T47D (cell line): ENCODE measurements at regions not wholly inside any gene's neighbourhood (a gene's known extent, or its start where the extent isn't known, plus 50 kb on each side); places are given as distances from the start of the nearest gene placed in this dataset.
A peak's percentile ranks its signal among the peaks of the same experiment; 100 is the strongest.
"Not testable (repeated sequence)": the region's sequence is repeated elsewhere in the genome, so short reads cannot be mapped to it uniquely, and the experiment has no call there.

Source experiments
- DNase-seq, 2 experiments: peaks; one replicate each; pipeline versions ENCODE4 v3.0.0 to v3.0.0-alpha.2; 2011 to 2012; ENCODE audit warnings: low read depth in 1 of 2, low spot score in 1 of 2
- JUND ChIP-seq: IDR thresholded peaks from 2 replicates; pipeline ENCODE4 v1.6.1; 2012; ENCODE audit warnings: low read depth
- in situ Hi-C: cut with HindIII; loops from 2 replicates; pipeline ENCODE4 v1.10.0; 2016; ENCODE audit warnings: low sequenced_read_pairs, low pct_unique_long_range_greater_than_20kb

DNA sequence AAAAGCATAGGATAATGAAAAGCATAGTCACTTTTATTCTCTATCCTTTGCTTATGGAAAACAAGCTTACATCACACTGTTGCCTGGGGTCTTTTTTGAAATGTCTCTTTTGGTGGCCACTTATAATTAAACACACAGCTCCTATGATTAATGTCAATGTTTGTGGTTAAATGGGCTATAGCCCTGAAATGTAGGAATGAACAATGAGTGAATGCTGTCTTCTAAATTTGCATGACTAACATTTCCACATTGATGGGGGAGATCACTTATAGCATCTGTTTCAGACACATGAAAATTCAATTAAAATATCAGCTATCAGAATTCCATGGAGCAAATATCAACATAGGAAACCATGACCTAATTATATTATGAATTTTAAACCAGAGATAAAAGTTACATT is 171.4 kb upstream of the FAT3 start:
- TF ChIP-seq JUND, result no peak
- DNase-seq, result no peak
- in situ Hi-C loops, result no loop called here

DNA sequence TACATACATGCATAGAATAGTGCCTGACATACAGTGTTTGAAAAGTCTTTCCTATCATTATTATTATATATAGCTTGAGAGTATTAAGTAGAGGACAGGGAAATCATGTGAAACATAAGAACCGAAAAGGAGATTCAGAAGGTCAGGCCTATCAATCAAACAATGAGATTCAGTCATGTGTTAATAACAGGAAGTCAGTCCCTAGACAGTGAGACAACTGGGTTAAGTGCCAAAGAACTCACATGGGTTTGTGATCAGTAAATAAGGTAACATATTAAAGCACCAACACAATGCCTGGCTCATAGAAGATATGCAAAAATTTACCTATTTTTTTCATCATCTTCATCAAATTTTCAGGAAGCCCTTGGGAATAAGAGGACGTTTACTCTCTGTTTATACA is 174.3 kb upstream of the FAT3 start:
- in situ Hi-C loops, result no loop called here
- no peak for TF ChIP-seq JUND
- no peak for DNase-seq

DNA sequence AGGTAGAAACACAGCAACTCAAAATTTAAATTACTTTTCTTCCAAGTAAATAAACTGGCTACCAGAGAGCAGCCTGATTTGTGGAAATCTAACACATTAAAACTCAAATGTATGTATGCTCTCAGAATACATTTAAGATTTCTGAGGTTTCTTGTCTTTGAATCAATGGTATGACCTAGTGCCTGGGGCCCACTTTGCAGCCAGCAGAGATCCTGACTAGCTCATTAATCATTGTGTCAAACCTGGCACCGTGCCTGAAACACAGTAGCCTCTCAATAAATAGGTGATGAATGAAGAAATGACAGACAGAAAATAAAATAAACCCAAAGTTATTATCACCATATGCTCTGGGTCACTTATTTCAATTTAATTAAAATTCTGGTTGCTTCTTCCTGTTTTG is 176.2 kb upstream of the FAT3 start:
- no peak for TF ChIP-seq JUND
- in situ Hi-C loops, result no loop called here
- peak in 1 of 2 experiments; percentile 48 for DNase-seq

DNA sequence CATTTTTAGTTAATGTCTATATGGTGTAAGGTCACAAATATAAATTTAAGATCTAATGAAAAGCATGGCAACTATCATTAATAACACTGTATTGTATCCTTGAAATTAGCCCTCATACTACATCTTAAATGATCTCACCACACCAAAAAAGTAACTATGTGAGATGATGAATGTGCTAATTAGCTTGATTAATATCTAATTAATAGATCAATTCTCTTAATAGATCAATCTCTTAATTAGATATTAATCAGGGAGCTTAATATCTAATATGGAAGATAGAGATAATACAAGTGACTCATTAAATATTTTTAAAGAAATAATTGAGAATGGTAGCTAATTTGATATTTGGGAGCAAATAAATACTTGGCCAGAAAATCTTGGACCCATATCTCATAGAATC is 178.5 kb upstream of the FAT3 start:
- TF ChIP-seq JUND, result no peak
- in situ Hi-C loops, result no loop called here
- no peak for DNase-seq

DNA sequence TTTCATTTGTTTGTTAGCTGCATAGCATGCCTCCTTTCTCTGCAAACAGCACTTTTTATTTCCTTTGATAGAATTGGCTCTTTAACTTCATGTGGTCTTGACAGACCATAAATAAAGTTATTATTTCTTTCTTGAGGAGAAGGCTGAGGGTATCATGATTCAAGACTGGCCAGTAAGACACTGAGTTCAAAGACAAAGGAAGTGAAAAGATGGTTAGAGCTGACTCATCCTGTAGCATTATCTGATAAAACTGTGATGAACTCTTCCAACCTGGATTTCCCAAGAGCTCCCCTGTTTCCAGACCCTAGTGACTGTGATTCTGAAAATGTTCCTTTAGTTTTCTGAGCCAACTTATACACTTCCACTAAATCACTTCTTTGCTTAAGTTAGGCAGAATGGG is 179.3 kb upstream of the FAT3 start:
- no peak for DNase-seq
- in situ Hi-C loops, result no loop called here
- TF ChIP-seq JUND, result no peak

DNA sequence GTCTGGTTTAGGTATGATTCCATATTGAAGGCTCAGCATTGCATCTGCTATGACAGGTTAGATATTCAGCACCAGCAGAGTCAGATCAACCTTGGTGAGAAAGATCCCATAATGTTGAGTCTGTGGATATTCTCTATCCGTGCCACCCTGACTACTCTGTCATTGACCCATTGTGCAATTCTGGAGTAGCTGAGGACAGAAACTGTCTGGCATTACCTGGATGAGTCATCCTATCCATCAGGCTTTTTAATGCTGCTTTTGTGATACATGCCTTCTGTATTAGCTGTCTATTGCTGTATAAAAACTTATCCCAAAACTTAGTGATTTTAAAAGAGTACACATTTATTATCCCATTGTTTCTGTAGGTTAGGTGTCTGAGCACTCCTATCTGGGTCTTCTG is 189.1 kb upstream of the FAT3 start:
- no peak for DNase-seq
- in situ Hi-C loops, result no loop called here
- TF ChIP-seq JUND, result no peak

DNA sequence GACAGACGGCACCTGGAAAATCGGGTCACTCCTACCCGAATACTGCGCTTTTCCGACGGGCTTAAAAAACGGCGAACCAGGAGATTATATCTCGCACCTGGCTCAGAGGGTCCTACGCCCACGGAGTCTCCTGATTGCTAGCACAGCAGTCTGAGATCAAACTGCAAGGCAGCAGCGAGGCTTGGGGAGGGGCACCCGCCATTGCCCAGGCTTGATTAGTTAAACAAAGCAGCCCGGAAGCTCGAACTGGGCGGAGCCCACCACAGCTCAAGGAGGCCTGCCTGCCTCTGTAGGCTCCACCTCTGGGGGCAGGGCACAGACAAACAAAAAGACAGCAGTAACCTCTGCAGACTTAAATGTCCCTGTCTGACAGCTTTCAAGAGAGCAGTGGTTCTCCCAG is 197.5 kb upstream of the FAT3 start:
- in situ Hi-C loops, result not testable (repeated sequence)
- peak in 1 of 2 experiments; percentile 71 for DNase-seq

DNA sequence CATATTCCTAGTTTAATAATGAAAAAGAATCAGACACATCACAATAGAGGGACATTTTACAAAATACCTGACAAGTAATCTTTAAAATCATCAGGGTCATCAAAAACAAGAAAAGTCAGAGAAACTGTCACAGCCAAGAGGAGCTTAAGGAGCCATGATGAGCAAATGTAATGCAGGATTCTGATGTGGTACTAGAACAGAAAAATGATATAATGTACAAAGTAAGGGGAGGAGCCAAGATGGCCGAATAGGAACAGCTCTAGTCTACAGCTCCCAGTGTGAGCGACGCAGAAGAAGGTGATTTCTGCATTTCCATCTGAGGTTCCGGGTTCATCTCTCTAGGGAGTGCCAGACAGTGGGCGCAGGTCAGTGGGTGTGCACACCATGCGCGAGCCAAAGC is 198.0 kb upstream of the FAT3 start:
- in situ Hi-C loops, result no loop called here
- no peak for TF ChIP-seq JUND
- no peak for DNase-seq

DNA sequence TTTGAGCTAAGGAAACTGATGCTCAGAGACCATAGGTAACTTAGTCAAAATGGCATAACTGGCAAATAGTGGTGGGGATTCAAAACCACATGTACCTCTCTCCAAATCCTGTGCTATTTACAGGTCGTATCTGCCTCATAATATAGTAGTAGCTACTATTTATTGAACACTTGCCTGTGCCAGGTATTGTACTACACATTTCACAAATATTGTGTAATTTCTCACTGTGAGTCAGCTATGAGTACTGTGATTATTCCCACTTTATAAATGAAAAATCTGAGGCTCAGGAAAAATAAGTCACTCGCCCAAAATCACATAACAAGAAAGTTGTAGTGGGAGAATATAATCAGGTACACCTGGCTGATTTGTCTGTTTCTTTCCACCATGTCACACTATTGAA is 199.8 kb upstream of the FAT3 start:
- no peak for TF ChIP-seq JUND
- in situ Hi-C loops, result no loop called here
- DNase-seq, result no peak

DNA sequence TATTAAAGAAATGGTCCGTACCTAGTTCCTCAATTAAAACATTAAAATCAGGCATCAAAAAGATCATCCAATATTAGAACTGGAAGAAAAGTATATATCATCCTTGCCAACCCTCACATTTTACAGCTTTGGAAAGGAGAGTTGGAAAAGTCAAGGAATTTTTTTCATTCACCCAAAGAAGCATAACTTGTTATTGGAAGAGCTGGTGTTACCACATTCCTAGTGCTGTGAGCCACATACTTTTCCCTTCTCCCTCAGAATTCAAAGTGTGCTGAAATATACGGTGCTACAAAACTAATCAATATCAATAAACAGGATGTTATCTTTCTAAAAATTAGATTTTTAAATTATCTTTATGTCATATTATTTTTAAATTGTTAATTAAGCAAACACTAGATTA is 202.1 kb upstream of the FAT3 start:
- DNase-seq, result peak in 1 of 2 experiments; percentile 88
- TF ChIP-seq JUND, result peak; percentile 38; the same call in 1 of the 2 replicates
- in situ Hi-C loops, result no loop called here

DNA sequence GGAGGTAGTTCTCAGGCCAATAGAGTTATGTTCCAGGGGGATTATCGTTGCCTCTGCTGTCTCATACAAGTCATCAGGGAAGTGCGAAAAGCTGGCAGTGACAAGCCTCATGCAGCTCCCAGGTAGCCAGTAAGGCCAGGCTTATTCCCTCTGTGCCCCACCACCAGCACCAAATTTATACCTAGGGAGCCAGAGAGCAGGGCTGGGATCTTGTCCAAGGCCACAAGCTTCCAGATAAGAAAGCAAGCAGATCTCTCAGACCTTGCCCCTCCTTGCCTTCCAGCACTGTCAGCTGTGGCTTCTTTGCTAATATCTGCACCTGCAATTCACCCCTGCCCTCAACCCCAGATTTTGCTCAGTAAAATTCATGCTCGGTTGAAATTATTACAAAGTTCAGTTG is 206.3 kb upstream of the FAT3 start:
- DNase-seq, result no peak
- TF ChIP-seq JUND, result no peak
- in situ Hi-C loops, result no loop called here

DNA sequence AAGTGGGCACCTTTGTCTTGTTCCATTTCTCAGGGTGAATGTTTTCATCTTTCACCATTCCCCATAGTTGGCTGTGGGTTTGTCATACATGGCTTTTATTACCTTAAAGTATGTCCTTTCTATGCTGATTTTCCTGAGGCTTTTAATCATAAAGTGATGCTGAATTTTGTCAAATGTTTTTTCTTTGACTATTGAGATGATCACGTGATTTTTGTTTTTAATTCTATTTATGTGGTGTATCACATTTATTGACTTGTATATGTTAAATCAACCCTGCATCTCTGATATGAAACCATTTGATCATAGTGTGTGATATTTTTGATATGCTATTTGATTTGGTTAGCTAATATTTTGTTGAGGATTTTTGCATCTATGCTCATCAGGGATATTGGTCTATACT is 216.4 kb upstream of the FAT3 start:
- DNase-seq, result no peak
- TF ChIP-seq JUND, result no peak
- in situ Hi-C loops, result no loop called here

DNA sequence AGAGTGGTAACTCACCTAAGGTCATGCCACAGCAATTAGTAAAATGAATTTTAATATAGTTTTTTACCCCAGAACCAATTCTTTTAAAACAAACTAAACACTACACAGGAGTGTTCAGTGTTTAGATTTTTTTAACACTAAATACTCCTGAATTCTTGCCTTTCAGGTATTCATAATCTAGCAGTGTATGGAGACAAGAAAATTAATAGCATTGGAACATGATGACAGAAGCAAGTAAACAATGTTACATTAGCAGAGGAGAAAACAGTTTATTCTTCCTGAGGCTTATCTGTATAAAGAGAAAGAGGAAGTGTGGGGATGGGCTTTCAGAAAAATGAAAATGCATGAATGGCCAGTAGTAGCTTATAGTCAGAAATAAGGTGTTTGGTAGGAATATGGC is 222.1 kb upstream of the FAT3 start:
- DNase-seq, result no peak
- TF ChIP-seq JUND, result no peak
- in situ Hi-C loops, result no loop called here

DNA sequence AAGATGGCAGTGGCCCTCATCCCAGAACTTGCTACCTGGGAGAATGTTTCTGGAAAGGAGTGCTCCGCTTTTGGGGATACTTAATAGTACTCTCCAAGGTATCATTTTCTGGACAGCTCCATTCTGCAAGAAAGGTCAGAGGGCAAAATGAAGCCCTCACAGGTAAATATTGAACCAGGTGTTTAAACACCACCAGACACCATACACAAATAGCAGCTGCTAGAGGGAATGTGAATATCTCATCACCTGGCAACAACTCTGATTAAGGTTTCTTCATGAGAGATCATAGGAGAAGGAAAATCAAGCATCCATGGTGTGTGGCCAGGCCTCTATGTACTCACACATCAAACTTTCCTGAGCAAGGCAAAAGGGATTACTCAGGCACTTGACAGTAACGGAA is 226.1 kb upstream of the FAT3 start:
- peak in 1 of 2 experiments; percentile 56 for DNase-seq
- in situ Hi-C loops, result no loop called here
- TF ChIP-seq JUND, result no peak

DNA sequence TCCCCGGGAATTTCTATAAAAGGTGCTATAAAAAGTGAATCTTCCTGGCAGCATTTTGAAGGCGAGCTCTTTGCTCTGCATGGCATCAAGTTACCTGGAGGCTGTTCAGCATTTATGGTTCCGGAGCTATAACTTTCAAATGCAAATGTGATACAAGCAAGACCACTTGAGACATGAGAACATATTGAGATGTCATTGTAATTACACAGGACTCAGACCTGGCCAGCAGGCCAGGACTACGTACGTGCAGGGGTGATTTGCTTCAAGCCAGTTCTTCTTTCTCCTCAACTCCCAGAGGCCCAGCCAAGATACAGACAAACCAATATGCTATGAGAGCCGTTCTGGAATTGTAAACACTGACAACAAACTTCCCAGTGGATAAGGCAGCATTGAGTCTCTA is 227.4 kb upstream of the FAT3 start:
- in situ Hi-C loops, result no loop called here
- TF ChIP-seq JUND, result no peak
- DNase-seq, result no peak
